Transverse colon (tissue), 3 donors: ENCODE measurements at regions not wholly inside any gene's neighbourhood (a gene's known extent, or its start where the extent isn't known, plus 50 kb on each side); places are given as distances from the start of the nearest gene placed in this dataset.

ENCODE experiments used
- POLR2A ChIP-seq: fragments of 450-650 bp; IDR thresholded peaks from one replicate; pipeline ENCODE4 v1.6.1; 2016; ENCODE audit warnings: antibody characterized with exemption, mild to moderate bottlenecking, moderate library complexity
- POLR2AphosphoS5 ChIP-seq, 3 donors: sonication (generic); formaldehyde crosslinking; IDR thresholded peaks; one replicate each; pipeline ENCODE4 v1.6.1; 2016; ENCODE audit warnings: antibody characterized with exemption in 3 of 3

GRCh38 chr12:94039199-94039840 is 109.1 kb upstream of the PLXNC1 start:
- TF ChIP-seq POLR2A (no peak), POLR2AphosphoS5 (IDR thresholded peaks at IDR 0.05) (no peak)
